Keratinocyte (primary cell): ENCODE measurements at regions not wholly inside any gene's neighbourhood (a gene's known extent, or its start where the extent isn't known, plus 50 kb on each side); places are given as distances from the start of the nearest gene placed in this dataset.

Source experiments
- DNase-seq: peaks from one replicate; pipeline ENCODE4 v3.0.0-alpha.2; 2011; ENCODE audit warnings: low read depth, missing footprints, low spot score
- FAIRE-seq: peaks from 2 replicates; lab custom pipeline; 2011; peaks lifted over from hg19 to GRCh38; lab: Jason Lieb, UNC
- H2AFZ ChIP-seq: 2 replicates; pipeline ENCODE4 v1.6.0; 2012; ENCODE audit warnings: low read length, control low read depth, inconsistent platforms; ENCODE audit not compliant: control insufficient read depth
- H3K27ac ChIP-seq: 2 replicates; pipeline ENCODE4 v1.5.1; 2011; ENCODE audit warnings: low read length; ENCODE audit not compliant: control insufficient read depth, insufficient read depth
- H3K27me3 ChIP-seq: 3 replicates; pipeline ENCODE4 v1.6.0; 2011; ENCODE audit warnings: low read length; ENCODE audit not compliant: control insufficient read depth, insufficient read depth; ENCODE audit errors: extremely low read depth
- H3K36me3 ChIP-seq, 2 experiments: 2 replicates in 1 of 2; 3 replicates in 1 of 2; pipeline ENCODE4 v1.5.1; 2011; ENCODE audit warnings: low read length in 2 of 2, mild to moderate bottlenecking in 1 of 2; ENCODE audit not compliant: control insufficient read depth in 2 of 2, insufficient read depth in 2 of 2; ENCODE audit errors: extremely low read depth in 1 of 2
- H3K4me1 ChIP-seq: 3 replicates; pipeline ENCODE4 v1.5.1; 2011; ENCODE audit warnings: low read length; ENCODE audit not compliant: control insufficient read depth, insufficient read depth; ENCODE audit errors: extremely low read depth
- H3K4me2 ChIP-seq: 3 replicates; pipeline ENCODE4 v1.6.0; 2011; ENCODE audit warnings: low read depth, low read length; ENCODE audit not compliant: control insufficient read depth, insufficient read depth; ENCODE audit errors: extremely low read depth
- H3K4me3 ChIP-seq, 3 experiments: fragments of 200-600 bp in 1 of 3; sonication (generic) in 1 of 3; 2 replicates in 2 of 3; 3 replicates in 1 of 3; pipeline ENCODE4 v1.5.1; 2011 to 2016; ENCODE audit warnings: low read length in 3 of 3, mild to moderate bottlenecking in 3 of 3, control low read depth in 2 of 3, inconsistent platforms in 1 of 3, low read depth in 1 of 3, mixed read lengths in 1 of 3, mixed run types in 1 of 3, moderate library complexity in 1 of 3; ENCODE audit not compliant: control insufficient read depth in 2 of 3, insufficient read depth in 2 of 3; ENCODE audit errors: extremely low read depth in 1 of 3
- H3K79me2 ChIP-seq: 2 replicates; pipeline ENCODE4 v1.6.0; 2012; ENCODE audit warnings: low read length; ENCODE audit not compliant: control insufficient read depth, insufficient read depth
- H3K9ac ChIP-seq: 3 replicates; pipeline ENCODE4 v1.6.0; 2011; ENCODE audit warnings: low read length; ENCODE audit not compliant: control insufficient read depth, insufficient read depth; ENCODE audit errors: extremely low read depth
- H3K9me1 ChIP-seq: 3 replicates; pipeline ENCODE4 v1.6.0; 2011; ENCODE audit warnings: low read length; ENCODE audit not compliant: control insufficient read depth, insufficient read depth; ENCODE audit errors: extremely low read depth
- H3K9me3 ChIP-seq: 2 replicates; pipeline ENCODE4 v1.5.1; 2012; ENCODE audit warnings: low read depth, low read length; ENCODE audit not compliant: control insufficient read depth
- H4K20me1 ChIP-seq: 3 replicates; pipeline ENCODE4 v1.6.0; 2011; ENCODE audit warnings: low read length; ENCODE audit not compliant: control insufficient read depth, insufficient read depth; ENCODE audit errors: extremely low read depth
- EZH2 ChIP-seq: IDR thresholded peaks from one replicate; pipeline ENCODE4 v1.6.1; 2012; ENCODE audit warnings: inconsistent platforms, mild to moderate bottlenecking, low read length, moderate library complexity
- dilution Hi-C: fragments of 300-500 bp; cut with MboI; formaldehyde crosslinking; loops from one replicate; pipeline ENCODE4 v1.7.0; 2020; ENCODE audit warnings: low sequenced_read_pairs; ENCODE audit not compliant: extremely low pct_ligation_motif_present
- TF ChIP-seq, protein P1 (sequence below), 3 experiments: IDR thresholded peaks in 1 of 3; conservative IDR thresholded peaks in 1 of 3; optimal IDR thresholded peaks in 1 of 3; 2 replicates in 2 of 3; 3 replicates in 1 of 3; pipeline versions ENCODE3 to v1.5.1; 2011; ENCODE audit warnings: low read length in 3 of 3, mild to moderate bottlenecking in 3 of 3, moderate library complexity in 2 of 3, control low read depth in 1 of 3, inconsistent platforms in 1 of 3; ENCODE audit not compliant: insufficient read depth in 2 of 3; ENCODE audit errors: extremely low read depth in 1 of 3

- no peak overlapping the region for H3K4me3 ChIP-seq
- H3K4me1 ChIP-seq: no peaks in the 10 kb centered on the region
- no peak overlapping the region for H3K9ac ChIP-seq
- peaks cover 16% of the 10 kb centered on the region for H3K27me3 ChIP-seq
- dilution Hi-C loops: no loop called here
- no peak overlapping the region for H3K27ac ChIP-seq
- H3K9me3 ChIP-seq: no peaks in the 10 kb centered on the region
- no peak overlapping the region for H3K4me2 ChIP-seq
- DNase-seq (no peak), FAIRE-seq (no peak)
- H3K9me1 ChIP-seq: no peaks in the 10 kb centered on the region
- no peaks in the 10 kb centered on the region for H3K79me2 ChIP-seq
- no peaks in the 10 kb centered on the region for H3K36me3 ChIP-seq
- no peak for TF ChIP-seq EZH2
- TF ChIP-seq, protein P1, sequence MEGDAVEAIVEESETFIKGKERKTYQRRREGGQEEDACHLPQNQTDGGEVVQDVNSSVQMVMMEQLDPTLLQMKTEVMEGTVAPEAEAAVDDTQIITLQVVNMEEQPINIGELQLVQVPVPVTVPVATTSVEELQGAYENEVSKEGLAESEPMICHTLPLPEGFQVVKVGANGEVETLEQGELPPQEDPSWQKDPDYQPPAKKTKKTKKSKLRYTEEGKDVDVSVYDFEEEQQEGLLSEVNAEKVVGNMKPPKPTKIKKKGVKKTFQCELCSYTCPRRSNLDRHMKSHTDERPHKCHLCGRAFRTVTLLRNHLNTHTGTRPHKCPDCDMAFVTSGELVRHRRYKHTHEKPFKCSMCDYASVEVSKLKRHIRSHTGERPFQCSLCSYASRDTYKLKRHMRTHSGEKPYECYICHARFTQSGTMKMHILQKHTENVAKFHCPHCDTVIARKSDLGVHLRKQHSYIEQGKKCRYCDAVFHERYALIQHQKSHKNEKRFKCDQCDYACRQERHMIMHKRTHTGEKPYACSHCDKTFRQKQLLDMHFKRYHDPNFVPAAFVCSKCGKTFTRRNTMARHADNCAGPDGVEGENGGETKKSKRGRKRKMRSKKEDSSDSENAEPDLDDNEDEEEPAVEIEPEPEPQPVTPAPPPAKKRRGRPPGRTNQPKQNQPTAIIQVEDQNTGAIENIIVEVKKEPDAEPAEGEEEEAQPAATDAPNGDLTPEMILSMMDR (optimal IDR thresholded peaks at IDR 0.05 in 1 of 3, IDR thresholded peaks at IDR 0.05 in 1 of 3, conservative IDR thresholded peaks at IDR 0.05 in 1 of 3; ENCODE audit: extremely low read depth in 1 of 3, insufficient read depth in 2 of 3, low read length in 3 of 3): no peak
- H4K20me1 ChIP-seq: no peaks in the 10 kb centered on the region
- no peak overlapping the region for H2AFZ ChIP-seq
Measured at GRCh38 chr11:116344601-116345000, 428.2 kb downstream of the BUD13 start.

DNA sequence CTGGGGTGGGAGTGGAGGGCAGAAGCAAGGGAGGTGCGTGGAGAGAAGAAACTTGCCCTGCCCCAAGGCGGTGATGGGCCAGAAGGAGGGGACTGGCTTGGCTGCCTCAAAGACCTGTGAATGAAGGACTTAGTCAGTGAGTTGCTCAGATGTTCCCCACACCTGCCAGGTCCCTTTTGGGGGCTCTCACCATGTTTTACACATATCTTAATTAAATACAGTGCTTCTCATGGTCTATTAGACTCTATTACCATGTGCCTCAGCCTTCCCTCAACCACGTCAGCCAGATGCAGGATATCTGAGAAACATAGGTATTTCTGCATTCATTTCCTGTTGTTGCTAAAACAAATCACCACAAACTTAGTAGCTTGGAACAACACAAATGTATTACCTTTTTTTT lies 429.5 kb downstream of the BUD13 start:
- dilution Hi-C loops: no loop called here
- no peaks in the 10 kb centered on the region for H3K9me1 ChIP-seq
- no peaks in the 10 kb centered on the region for H3K9me3 ChIP-seq
- TF ChIP-seq, protein P1 (optimal IDR thresholded peaks at IDR 0.05 in 1 of 3, IDR thresholded peaks at IDR 0.05 in 1 of 3, conservative IDR thresholded peaks at IDR 0.05 in 1 of 3; ENCODE audit: extremely low read depth in 1 of 3, insufficient read depth in 2 of 3, low read length in 3 of 3): no peak
- no peak for TF ChIP-seq EZH2
- H3K27ac ChIP-seq: no peak overlapping the region
- H2AFZ ChIP-seq: no peak overlapping the region
- H3K79me2 ChIP-seq: no peaks in the 10 kb centered on the region
- no peaks in the 10 kb centered on the region for H4K20me1 ChIP-seq
- H3K27me3 ChIP-seq: peaks cover 16% of the 10 kb centered on the region
- DNase-seq (no peak), FAIRE-seq (no peak)
- H3K9ac ChIP-seq: no peak overlapping the region
- no peak overlapping the region for H3K4me3 ChIP-seq
- no peaks in the 10 kb centered on the region for H3K36me3 ChIP-seq
- H3K4me2 ChIP-seq: no peak overlapping the region
- no peaks in the 10 kb centered on the region for H3K4me1 ChIP-seq
